ENCODE measurements at regions not wholly inside any gene's neighbourhood (a gene's known extent, or its start where the extent isn't known, plus 50 kb on each side); places are given as distances from the start of the nearest gene placed in this dataset.

DNA sequence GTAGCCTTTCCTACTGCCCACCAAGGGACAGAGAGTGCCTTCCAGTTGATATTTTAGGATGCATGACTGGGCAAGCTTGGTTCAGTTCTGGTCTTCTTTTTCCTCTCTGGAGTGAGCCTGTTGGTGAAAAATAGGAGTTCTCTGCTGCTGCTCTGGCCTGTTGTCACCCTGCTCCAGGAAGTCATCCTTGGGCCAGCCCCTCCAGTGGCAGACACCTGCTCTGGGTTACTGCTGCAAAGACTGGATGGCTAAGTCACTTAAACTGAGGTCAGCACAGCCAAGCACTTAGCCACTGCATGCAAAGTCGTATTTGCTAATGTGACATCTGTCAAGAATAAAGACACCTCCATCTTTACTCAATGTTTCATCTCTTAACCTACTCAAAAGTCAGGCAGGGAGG is 219.6 kb upstream of the ID2 start:
- no peak for TF ChIP-seq POLR2AphosphoS5 (IDR thresholded peaks at IDR 0.05; ENCODE audit: low read depth, low read length)
- TF ChIP-seq POLR2A (IDR thresholded peaks at IDR 0.05; ENCODE audit: low read depth, low read length): no peak
- no peak for TF ChIP-seq TAF1 (IDR thresholded peaks at IDR 0.05; ENCODE audit: low read depth, low read length)
- no peak for TF ChIP-seq SPI1 (IDR thresholded peaks at IDR 0.05; ENCODE audit: low read depth, low read length)
- no peak for TF ChIP-seq POU2F2 (IDR thresholded peaks at IDR 0.05; ENCODE audit: low read depth, low read length)

All from GM12891 (cell line).